ENCODE measurements at regions not wholly inside any gene's neighbourhood (a gene's known extent, or its start where the extent isn't known, plus 50 kb on each side); places are given as distances from the start of the nearest gene placed in this dataset.

- TF ChIP-seq POLR2A (IDR thresholded peaks at IDR 0.05) (no peak), CTCF (IDR thresholded peaks at IDR 0.05) (no peak)
Measured at GRCh38 chr2:36255863-36256262, 99.7 kb upstream of the CRIM1 start.

All from prostate gland (tissue), 2 donors.